GM21528 (cell line): ENCODE measurements at regions not wholly inside any gene's neighbourhood (a gene's known extent, or its start where the extent isn't known, plus 50 kb on each side); places are given as distances from the start of the nearest gene placed in this dataset.

ENCODE experiments used
- ATAC-seq: cut with Tn5 transposase; IDR thresholded peaks from one replicate; pipeline ENCODE4 v1.9.1; 2021; ENCODE audit warnings: mild to moderate bottlenecking, moderate library complexity; ENCODE audit not compliant: unreplicated experiment, low FRiP score

GRCh38 chr9:129258124-129258822 is 80.2 kb upstream of the IER5L start:
- ATAC-seq, result no peak

- no peak for ATAC-seq
Measured at GRCh38 chr9:129256959-129257713, 79.1 kb upstream of the IER5L start.

GRCh38 chr9:129254566-129255287 is 76.7 kb upstream of the IER5L start:
- ATAC-seq, result no peak

GRCh38 chr9:129253803-129254381 is 75.8 kb upstream of the IER5L start:
- ATAC-seq, result no peak

DNA sequence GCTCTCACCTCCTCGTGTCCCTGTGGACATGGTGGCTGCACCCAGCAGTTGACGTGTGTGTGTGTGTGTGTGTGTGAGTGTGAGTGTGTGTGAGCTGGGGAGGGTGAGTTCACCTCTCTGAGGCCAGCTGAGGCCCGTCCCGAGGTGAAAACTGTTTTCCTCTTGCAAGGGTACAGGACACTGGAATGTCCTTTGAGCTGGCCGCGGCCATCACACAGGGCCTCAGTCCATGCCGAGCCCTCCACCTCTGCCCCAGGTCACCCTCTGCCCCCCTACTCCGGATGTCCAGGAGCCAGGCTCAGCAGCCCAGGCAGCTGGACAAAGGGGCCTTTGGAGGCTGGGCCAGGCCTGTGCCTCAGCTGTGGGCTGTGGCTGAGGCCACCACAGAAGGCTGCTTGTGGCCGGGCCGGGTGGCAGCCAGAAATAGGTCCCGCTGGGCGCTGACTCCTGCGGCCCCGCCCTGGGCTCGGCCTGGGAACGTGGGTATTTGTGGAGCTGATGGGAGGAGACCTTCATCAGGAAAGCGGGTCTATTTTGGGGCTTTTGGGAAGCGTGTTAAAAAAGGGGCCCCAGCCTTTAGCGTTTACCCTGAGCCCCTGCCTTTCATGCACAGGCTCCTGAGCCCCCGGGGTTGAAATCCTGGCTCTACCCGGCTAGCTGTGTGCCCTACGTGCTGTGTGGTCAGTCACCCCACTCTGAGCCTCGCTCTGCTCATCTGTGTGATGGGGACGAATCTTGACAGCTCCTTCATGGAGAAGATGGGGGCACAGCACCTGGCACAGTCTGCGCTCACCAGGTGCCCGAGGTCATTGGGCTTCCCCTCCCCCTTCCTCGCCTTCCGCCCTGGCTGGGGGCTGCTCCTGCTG is 75.1 kb upstream of the IER5L start:
- no peak for ATAC-seq

DNA sequence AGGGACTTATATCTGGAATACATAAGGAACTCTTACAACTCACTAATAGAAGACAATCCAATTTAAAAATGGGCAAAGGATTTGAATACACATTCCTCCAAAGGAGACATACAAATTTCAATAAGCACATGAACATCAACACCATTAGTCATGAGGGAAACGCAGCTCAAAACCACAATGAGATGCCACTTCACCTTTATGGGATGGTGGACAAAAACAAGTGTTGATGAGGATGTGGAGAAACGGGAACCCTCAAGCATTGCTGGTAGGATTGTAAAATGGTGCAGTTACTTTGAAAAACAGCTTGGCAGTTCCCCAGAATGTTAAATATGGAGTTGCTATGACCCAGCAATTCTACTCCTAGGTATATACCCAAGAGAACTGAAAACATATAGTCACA is 72.7 kb upstream of the IER5L start:
- no peak for ATAC-seq

- no peak for ATAC-seq
Measured at GRCh38 chr9:129247285-129248153, 69.5 kb upstream of the IER5L start.

DNA sequence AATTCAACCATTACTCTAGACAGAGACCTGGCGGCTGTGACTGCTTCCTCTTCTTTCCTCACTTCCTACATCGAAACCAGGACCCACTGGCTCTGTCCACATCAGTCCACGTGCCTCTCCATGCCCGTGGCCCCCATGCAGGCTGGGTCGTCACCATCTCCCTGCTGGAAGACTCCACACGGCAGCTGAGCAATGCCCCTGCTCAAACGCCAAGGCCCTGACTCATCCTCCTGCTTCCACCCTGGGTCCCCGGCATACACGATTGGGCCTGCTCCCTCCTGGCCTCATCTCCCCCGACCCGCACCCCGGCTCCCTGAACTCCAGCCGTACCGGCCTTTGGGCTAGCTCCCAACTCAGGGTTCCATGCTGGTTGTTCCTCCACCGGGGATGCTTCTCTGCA is 67.2 kb upstream of the IER5L start:
- ATAC-seq, result no peak

DNA sequence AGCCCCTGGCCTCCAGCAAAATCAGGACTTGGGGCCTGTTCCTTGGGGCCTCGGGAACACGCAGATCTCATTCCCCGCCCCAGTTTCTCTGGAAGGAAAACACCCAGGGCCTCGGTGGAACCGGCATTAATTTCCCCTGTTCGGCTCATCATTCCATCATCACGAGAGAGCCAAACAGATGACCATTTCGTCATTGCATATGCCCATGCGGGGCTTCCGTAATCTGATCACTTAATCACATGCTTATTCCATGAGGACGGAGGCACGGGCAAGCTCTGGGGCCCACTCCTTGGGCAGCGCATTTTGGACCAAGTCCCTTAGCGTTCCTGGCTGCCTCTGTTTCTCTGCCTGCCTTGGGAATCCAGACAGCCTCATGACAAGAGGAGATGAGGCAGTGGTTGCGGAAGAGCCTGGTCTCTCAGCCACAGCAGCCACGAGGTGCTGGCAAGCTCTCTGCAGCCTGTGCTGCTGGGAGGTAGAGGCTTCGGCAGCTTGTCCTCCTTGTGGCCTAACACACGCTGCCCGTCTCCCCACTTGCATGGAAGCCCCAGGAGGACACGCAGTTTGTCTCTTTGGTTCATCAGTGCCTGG is 65.0 kb upstream of the IER5L start:
- ATAC-seq, result no peak

GRCh38 chr9:129242191-129242941 is 64.3 kb upstream of the IER5L start:
- ATAC-seq, result no peak

- no peak for ATAC-seq
Measured at GRCh38 chr9:129241725-129242124, 63.7 kb upstream of the IER5L start.

GRCh38 chr9:129240581-129241211 is 62.6 kb upstream of the IER5L start:
- ATAC-seq, result no peak

GRCh38 chr9:129239946-129240490 is 62.0 kb upstream of the IER5L start:
- no peak for ATAC-seq

DNA sequence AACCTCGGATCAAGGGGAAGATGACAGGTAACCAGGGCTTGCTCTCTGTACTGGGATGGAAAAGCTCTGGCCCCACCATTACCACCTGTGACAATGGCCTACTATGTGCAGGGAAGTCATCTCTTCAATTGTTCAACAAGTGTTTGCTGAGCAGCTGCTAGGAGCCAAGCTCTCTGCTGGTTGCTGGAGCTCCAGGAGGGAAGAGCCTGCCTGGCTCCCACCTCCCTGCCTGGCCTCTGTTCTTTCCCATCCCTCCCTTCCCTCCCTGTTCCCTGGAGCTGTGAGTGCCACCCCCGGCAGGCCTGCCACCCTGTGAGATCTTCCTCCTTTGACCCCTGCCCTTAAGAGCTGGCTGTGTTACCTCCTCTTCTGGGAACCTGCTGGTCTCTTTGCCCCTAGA is 59.7 kb upstream of the IER5L start:
- no peak for ATAC-seq

- ATAC-seq, result no peak
Measured at GRCh38 chr9:129237164-129237611, 59.1 kb upstream of the IER5L start.

- no peak for ATAC-seq
Measured at GRCh38 chr9:129236441-129237145, 58.5 kb upstream of the IER5L start.

DNA sequence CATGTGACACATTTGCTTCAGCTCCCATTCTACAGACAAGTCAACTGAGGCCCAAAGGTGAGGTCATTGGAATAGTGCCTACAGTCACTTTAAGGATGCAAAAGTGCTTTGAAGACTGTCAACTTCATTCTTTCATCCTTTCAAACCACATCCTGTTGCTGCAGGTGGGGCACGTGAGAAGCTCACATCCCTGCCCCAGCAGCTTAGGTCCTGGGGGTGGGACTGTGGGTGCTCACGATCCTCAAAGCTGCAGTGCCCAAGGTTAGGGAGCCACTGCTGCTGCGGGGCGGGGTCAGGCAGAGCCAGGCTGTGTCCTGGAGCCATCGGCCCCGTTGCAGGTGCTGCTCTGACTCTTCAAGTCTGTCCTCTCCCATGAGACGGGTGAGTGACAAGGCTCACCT is 57.9 kb upstream of the IER5L start:
- ATAC-seq, result no peak
